Liver (tissue), 3 donors: ENCODE measurements at regions not wholly inside any gene's neighbourhood (a gene's known extent, or its start where the extent isn't known, plus 50 kb on each side); places are given as distances from the start of the nearest gene placed in this dataset.

Experiments
- CTCF ChIP-seq: fragments of 150-350 bp; IDR thresholded peaks from 2 replicates; pipeline ENCODE4 v1.5.1; 2017; ENCODE audit warnings: improper control_type of control experiment, low read depth, low read length; ENCODE audit not compliant: missing input control
- EGR1 ChIP-seq, 2 donors: IDR thresholded peaks; 2 replicates each; pipeline ENCODE4 v1.6.1; 2016 to 2018; ENCODE audit warnings: antibody characterized with exemption in 2 of 2, low read depth in 2 of 2
- JUND ChIP-seq, 2 donors: IDR thresholded peaks; 2 replicates each; pipeline ENCODE4 v1.6.1; 2016; ENCODE audit warnings: antibody characterized with exemption in 2 of 2
- MAX ChIP-seq: IDR thresholded peaks from 2 replicates; pipeline ENCODE4 v1.6.1; 2016; ENCODE audit warnings: antibody characterized with exemption
- RAD21 ChIP-seq, 2 donors: IDR thresholded peaks; 2 replicates each; pipeline ENCODE4 v1.6.1; 2016; ENCODE audit warnings: antibody characterized with exemption in 2 of 2, mild to moderate bottlenecking in 2 of 2
- donor health status: healthy.
- donor health status: healthy.

- TF ChIP-seq EGR1 (IDR thresholded peaks at IDR 0.05; ENCODE audit: low read depth in 2 of 2): no peak
- TF ChIP-seq CTCF: no peak
- TF ChIP-seq MAX: no peak
- no peak for TF ChIP-seq JUND (IDR thresholded peaks at IDR 0.05)
- TF ChIP-seq RAD21 (IDR thresholded peaks at IDR 0.05): no peak
Observed at GRCh38 chr5:5593391-5593790, 170.9 kb downstream of the ICE1 start.
